Activated naive CD4-positive, alpha-beta T cell treated with anti-CD3 and anti-CD28 coated beads for 36 hours (primary cell): ENCODE measurements at regions not wholly inside any gene's neighbourhood (a gene's known extent, or its start where the extent isn't known, plus 50 kb on each side); places are given as distances from the start of the nearest gene placed in this dataset.

Experiments
- CTCF ChIA-PET: fragments of 350-600 bp; sonication (Branson Sonifier 250); formaldehyde crosslinking; loops from one replicate; lab custom pipeline; 2021; ENCODE audit warnings: antibody characterized with exemption; lab: Charles Lee
- DNase-seq: peaks from one replicate; pipeline ENCODE4 v3.0.0-alpha.2; 2020
- H3K27ac Mint-ChIP-seq: one replicate; pipeline ENCODE4 v1.8.0; 2021; ENCODE audit warnings: mild to moderate bottlenecking, mixed read lengths
- H3K27me3 Mint-ChIP-seq: one replicate; pipeline ENCODE4 v1.8.0; 2021; ENCODE audit warnings: low read depth, mixed read lengths
- H3K36me3 Mint-ChIP-seq: one replicate; pipeline ENCODE4 v1.8.0; 2021; ENCODE audit warnings: low read depth, mixed read lengths
- H3K4me1 Mint-ChIP-seq: one replicate; pipeline ENCODE4 v1.8.0; 2021; ENCODE audit warnings: low read depth, mixed read lengths
- H3K4me3 Mint-ChIP-seq: one replicate; pipeline ENCODE4 v1.8.0; 2021; ENCODE audit warnings: mild to moderate bottlenecking, moderate library complexity, mixed read lengths
- H3K9me3 Mint-ChIP-seq: one replicate; pipeline ENCODE4 v1.8.0; 2021; ENCODE audit warnings: mixed read lengths
- intact Hi-C: fragments of 100-400 bp; cut with micrococcal nuclease; formaldehyde crosslinking; loops from one replicate; pipeline ENCODE4 v1.15.1; 2023

- intact Hi-C loops = no loop called here
- H3K27ac Mint-ChIP-seq = no peak overlapping the region
- CTCF ChIA-PET = no interaction called here
- H3K4me3 Mint-ChIP-seq = no peak overlapping the region
- no peaks in the 10 kb centered on the region for H3K36me3 Mint-ChIP-seq
- no peaks in the 10 kb centered on the region for H3K4me1 Mint-ChIP-seq
- H3K27me3 Mint-ChIP-seq = peaks cover under 1% of the 10 kb centered on the region
- no peaks in the 10 kb centered on the region for H3K9me3 Mint-ChIP-seq
- DNase-seq = no peak
These were observed 527.7 kb downstream of the ANKRD50 start for GRCh38 chr4:124184792-124185191.

GRCh38 chr4:124188595-124188994 lies 523.9 kb downstream of the ANKRD50 start:
- Mint-ChIP-seq H3K4me3 (no peak overlapping the region), H3K9me3 (peaks cover 7% of the 10 kb centered on the region), H3K27me3 (no peaks in the 10 kb centered on the region), H3K27ac (no peak overlapping the region), H3K36me3 (no peaks in the 10 kb centered on the region), H3K4me1 (no peaks in the 10 kb centered on the region)
- CTCF ChIA-PET = no interaction called here
- intact Hi-C loops = no loop called here
- no peak for DNase-seq

- no peaks in the 10 kb centered on the region for H3K27me3 Mint-ChIP-seq
- CTCF ChIA-PET = no interaction called here
These were observed 523.0 kb downstream of the ANKRD50 start for GRCh38 chr4:124189545-124189944.

GRCh38 chr4:124191329-124191728 lies 521.2 kb downstream of the ANKRD50 start:
- no peaks in the 10 kb centered on the region for H3K36me3 Mint-ChIP-seq
- intact Hi-C loops = no loop called here
- H3K9me3 Mint-ChIP-seq = peaks cover 10% of the 10 kb centered on the region
- CTCF ChIA-PET = interaction anchor here (0.6 kb wide), 1 partner anchor 91 kb away, joined by 3 read pairs; no protein-coding TSS in a partner anchor
- no peak overlapping the region for H3K27ac Mint-ChIP-seq
- DNase-seq = no peak
- no peaks in the 10 kb centered on the region for H3K27me3 Mint-ChIP-seq
- no peak overlapping the region for H3K4me3 Mint-ChIP-seq
- no peaks in the 10 kb centered on the region for H3K4me1 Mint-ChIP-seq

More at GRCh38 chr4:124189545-124189944, 523.0 kb downstream of the ANKRD50 start:
- H3K36me3 Mint-ChIP-seq = no peaks in the 10 kb centered on the region
- H3K4me1 Mint-ChIP-seq = no peaks in the 10 kb centered on the region
- H3K27ac Mint-ChIP-seq = no peak overlapping the region
- no peak overlapping the region for H3K4me3 Mint-ChIP-seq
- intact Hi-C loops = no loop called here
- no peak for DNase-seq
- H3K9me3 Mint-ChIP-seq = peaks cover 7% of the 10 kb centered on the region

GRCh38 chr4:124192544-124192943 lies 520.0 kb downstream of the ANKRD50 start:
- DNase-seq = no peak
- Mint-ChIP-seq H3K27me3 (no peaks in the 10 kb centered on the region), H3K9me3 (peaks cover 10% of the 10 kb centered on the region), H3K4me1 (no peaks in the 10 kb centered on the region), H3K4me3 (no peak overlapping the region), H3K36me3 (no peaks in the 10 kb centered on the region), H3K27ac (no peak overlapping the region)
- intact Hi-C loops = no loop called here
- CTCF ChIA-PET = no interaction called here

- H3K27ac Mint-ChIP-seq = no peak overlapping the region
- H3K36me3 Mint-ChIP-seq = no peaks in the 10 kb centered on the region
- no peak for DNase-seq
- CTCF ChIA-PET = no interaction called here
- H3K9me3 Mint-ChIP-seq = peaks cover 3% of the 10 kb centered on the region
- H3K27me3 Mint-ChIP-seq = no peaks in the 10 kb centered on the region
- H3K4me3 Mint-ChIP-seq = no peak overlapping the region
- H3K4me1 Mint-ChIP-seq = no peaks in the 10 kb centered on the region
- intact Hi-C loops = no loop called here
These were observed 513.3 kb downstream of the ANKRD50 start for GRCh38 chr4:124199185-124199584.

- DNase-seq = no peak
- H3K4me1 Mint-ChIP-seq = no peaks in the 10 kb centered on the region
- H3K27ac Mint-ChIP-seq = no peak overlapping the region
- H3K4me3 Mint-ChIP-seq = no peak overlapping the region
- peaks cover 2% of the 10 kb centered on the region for H3K9me3 Mint-ChIP-seq
- intact Hi-C loops = no loop called here
- H3K36me3 Mint-ChIP-seq = no peaks in the 10 kb centered on the region
- CTCF ChIA-PET = no interaction called here
- no peaks in the 10 kb centered on the region for H3K27me3 Mint-ChIP-seq
These were observed 512.8 kb downstream of the ANKRD50 start for GRCh38 chr4:124199755-124200154.

GRCh38 chr4:124201636-124202035 lies 510.9 kb downstream of the ANKRD50 start:
- CTCF ChIA-PET = no interaction called here
- H3K4me3 Mint-ChIP-seq = no peak overlapping the region
- no peaks in the 10 kb centered on the region for H3K9me3 Mint-ChIP-seq
- H3K4me1 Mint-ChIP-seq = no peaks in the 10 kb centered on the region
- no peak for DNase-seq
- no peaks in the 10 kb centered on the region for H3K27me3 Mint-ChIP-seq
- H3K27ac Mint-ChIP-seq = no peak overlapping the region
- intact Hi-C loops = no loop called here
- no peaks in the 10 kb centered on the region for H3K36me3 Mint-ChIP-seq

GRCh38 chr4:124202099-124202498 lies 510.4 kb downstream of the ANKRD50 start:
- Mint-ChIP-seq H3K9me3 (no peaks in the 10 kb centered on the region), H3K27ac (no peak overlapping the region), H3K4me3 (no peak overlapping the region), H3K36me3 (no peaks in the 10 kb centered on the region), H3K4me1 (no peaks in the 10 kb centered on the region), H3K27me3 (no peaks in the 10 kb centered on the region)
- intact Hi-C loops = no loop called here
- DNase-seq = no peak
- CTCF ChIA-PET = no interaction called here

GRCh38 chr4:124203613-124204238 lies 508.8 kb downstream of the ANKRD50 start:
- CTCF ChIA-PET = no interaction called here
- Mint-ChIP-seq H3K27ac (no peak overlapping the region), H3K4me1 (no peaks in the 10 kb centered on the region), H3K36me3 (no peaks in the 10 kb centered on the region), H3K27me3 (no peaks in the 10 kb centered on the region), H3K4me3 (no peak overlapping the region), H3K9me3 (no peaks in the 10 kb centered on the region)
- intact Hi-C loops = no loop called here
- no peak for DNase-seq

GRCh38 chr4:124206779-124207605 lies 505.5 kb downstream of the ANKRD50 start:
- CTCF ChIA-PET = no interaction called here
- Mint-ChIP-seq H3K27ac (no peak overlapping the region), H3K27me3 (no peaks in the 10 kb centered on the region), H3K4me3 (no peak overlapping the region), H3K36me3 (no peaks in the 10 kb centered on the region), H3K4me1 (no peaks in the 10 kb centered on the region), H3K9me3 (no peaks in the 10 kb centered on the region)
- intact Hi-C loops = no loop called here
- DNase-seq = no peak

GRCh38 chr4:124209211-124209610 lies 503.3 kb downstream of the ANKRD50 start:
- Mint-ChIP-seq H3K27ac (no peak overlapping the region), H3K9me3 (no peaks in the 10 kb centered on the region), H3K4me3 (no peak overlapping the region), H3K27me3 (no peaks in the 10 kb centered on the region), H3K36me3 (no peaks in the 10 kb centered on the region), H3K4me1 (no peaks in the 10 kb centered on the region)
- DNase-seq = no peak
- intact Hi-C loops = no loop called here
- CTCF ChIA-PET = no interaction called here

GRCh38 chr4:124209626-124210025 lies 502.9 kb downstream of the ANKRD50 start:
- Mint-ChIP-seq H3K36me3 (no peaks in the 10 kb centered on the region), H3K4me3 (no peak overlapping the region), H3K27me3 (no peaks in the 10 kb centered on the region), H3K9me3 (no peaks in the 10 kb centered on the region), H3K4me1 (no peaks in the 10 kb centered on the region), H3K27ac (no peak overlapping the region)
- intact Hi-C loops = no loop called here
- CTCF ChIA-PET = no interaction called here
- no peak for DNase-seq
